KOPT-K1 (cell line): ENCODE measurements at regions not wholly inside any gene's neighbourhood (a gene's known extent, or its start where the extent isn't known, plus 50 kb on each side); places are given as distances from the start of the nearest gene placed in this dataset.

ENCODE experiments used
- H3K27ac ChIP-seq: fragments of 200-600 bp; sonication (generic); 2 replicates; pipeline ENCODE4 v1.5.1; 2016; ENCODE audit warnings: antibody characterized with exemption, mild to moderate bottlenecking, low read depth, low read length; ENCODE audit not compliant: poor library complexity, severe bottlenecking
- H3K36me3 ChIP-seq: fragments of 200-600 bp; sonication (generic); 2 replicates; pipeline ENCODE4 v1.5.1; 2017; ENCODE audit warnings: antibody characterized with exemption, mild to moderate bottlenecking, low read length, moderate library complexity; ENCODE audit not compliant: insufficient read depth
- H3K9me3 ChIP-seq: fragments of 200-600 bp; sonication (generic); 2 replicates; pipeline ENCODE4 v1.5.1; 2017; ENCODE audit warnings: antibody characterized with exemption, low read length, mild to moderate bottlenecking; ENCODE audit not compliant: insufficient read depth, poor library complexity, severe bottlenecking

DNA sequence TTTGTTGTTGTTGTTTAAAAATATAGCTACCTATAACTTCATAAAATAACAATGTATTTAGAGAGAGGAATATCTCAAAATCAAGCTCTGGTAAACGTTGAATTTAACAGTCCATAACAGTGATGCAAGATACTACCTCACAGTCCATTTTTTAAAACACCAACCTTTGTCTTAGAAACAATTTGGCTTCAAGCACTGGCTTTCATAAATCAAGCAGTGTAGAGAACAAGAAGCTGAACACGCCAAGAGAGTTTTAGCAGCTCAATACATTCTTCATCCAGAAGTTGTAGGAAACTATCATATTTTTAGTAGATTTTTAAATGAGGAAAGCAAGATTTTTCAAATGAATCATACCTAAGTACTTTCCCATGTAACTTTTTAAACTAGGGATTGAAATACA is 334.3 kb upstream of the ADAMTS5 start:
- H3K9me3 ChIP-seq = no peaks in the 10 kb centered on the region
- no peak overlapping the region for H3K27ac ChIP-seq
- no peaks in the 10 kb centered on the region for H3K36me3 ChIP-seq

DNA sequence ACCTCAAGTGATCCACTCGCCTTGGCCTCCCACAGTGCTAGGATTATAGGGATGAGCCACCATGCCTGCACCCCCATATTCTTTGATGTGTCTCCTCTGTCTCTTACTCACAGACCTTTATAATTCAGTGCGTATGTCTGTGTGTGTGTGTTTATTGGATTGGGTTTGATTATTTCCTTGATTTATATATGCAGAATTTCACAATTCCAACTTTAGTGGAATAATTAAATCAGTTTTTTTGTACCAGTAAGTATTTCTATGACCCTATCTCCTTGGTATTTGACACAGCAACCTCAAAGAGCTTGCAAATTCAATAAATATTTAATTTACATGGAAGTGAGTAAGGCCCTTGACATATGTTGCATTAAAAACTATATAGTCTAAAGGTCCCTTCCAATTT is 333.9 kb upstream of the ADAMTS5 start:
- Histone ChIP-seq H3K36me3 (no peaks in the 10 kb centered on the region), H3K9me3 (no peaks in the 10 kb centered on the region), H3K27ac (no peak overlapping the region)

DNA sequence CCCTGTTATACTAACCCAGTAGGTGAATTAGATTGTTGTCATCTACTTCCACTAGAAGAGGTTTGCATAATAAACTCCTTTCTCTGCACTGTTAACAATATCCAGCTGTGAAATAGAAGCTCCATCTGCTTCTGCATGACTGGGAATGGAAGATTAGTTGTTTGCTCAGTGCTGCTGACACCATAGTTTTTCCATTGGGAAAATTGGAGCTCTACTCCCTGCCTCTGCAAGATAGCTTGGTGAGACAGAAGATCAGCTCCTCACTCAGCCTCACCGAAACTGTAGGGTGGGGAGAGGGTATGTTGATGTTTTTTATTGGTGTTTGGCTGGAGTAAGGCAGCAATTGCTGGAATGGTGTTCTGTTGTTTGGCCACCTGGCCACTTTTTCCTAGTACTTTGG is 331.6 kb upstream of the ADAMTS5 start:
- Histone ChIP-seq H3K9me3 (no peaks in the 10 kb centered on the region), H3K27ac (no peak overlapping the region), H3K36me3 (no peaks in the 10 kb centered on the region)

DNA sequence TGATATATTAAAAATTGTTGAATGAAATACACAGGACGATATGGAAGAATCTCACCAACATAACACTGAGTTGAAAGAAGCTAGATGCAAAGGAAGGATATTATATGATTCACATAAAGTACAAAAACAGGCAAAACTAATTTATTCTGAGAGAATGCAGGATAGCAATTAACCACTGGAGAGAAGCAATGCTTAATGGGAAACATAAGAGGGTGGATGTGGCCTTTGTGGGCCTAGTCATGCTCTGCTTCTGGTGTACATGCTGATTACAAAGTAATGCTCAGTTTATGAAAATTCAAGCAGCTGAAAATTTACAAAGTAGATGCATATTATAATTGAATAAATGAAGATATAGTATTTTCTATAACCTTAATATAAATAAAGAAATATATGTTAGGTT is 326.4 kb upstream of the ADAMTS5 start:
- no peaks in the 10 kb centered on the region for H3K9me3 ChIP-seq
- no peaks in the 10 kb centered on the region for H3K36me3 ChIP-seq
- H3K27ac ChIP-seq = no peak overlapping the region

DNA sequence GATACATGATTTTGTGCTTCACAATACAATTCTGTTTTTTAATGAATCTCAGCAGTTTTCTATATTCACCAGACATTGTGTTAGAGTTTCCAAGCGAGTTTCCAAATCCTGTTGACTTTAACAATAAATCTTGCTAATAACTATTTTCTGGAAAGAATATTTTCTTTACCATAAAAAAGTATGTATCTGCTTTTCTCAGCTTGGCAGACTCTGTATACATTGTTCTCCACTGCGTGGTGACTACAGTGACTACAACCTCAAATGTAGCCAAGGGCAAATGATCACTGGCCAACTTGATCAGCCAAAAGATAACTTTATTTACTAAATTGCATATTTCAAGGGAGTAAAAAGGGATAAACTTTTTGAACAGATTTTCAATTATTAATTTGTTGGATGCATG is 325.9 kb upstream of the ADAMTS5 start:
- Histone ChIP-seq H3K36me3 (no peaks in the 10 kb centered on the region), H3K27ac (no peak overlapping the region), H3K9me3 (no peaks in the 10 kb centered on the region)

DNA sequence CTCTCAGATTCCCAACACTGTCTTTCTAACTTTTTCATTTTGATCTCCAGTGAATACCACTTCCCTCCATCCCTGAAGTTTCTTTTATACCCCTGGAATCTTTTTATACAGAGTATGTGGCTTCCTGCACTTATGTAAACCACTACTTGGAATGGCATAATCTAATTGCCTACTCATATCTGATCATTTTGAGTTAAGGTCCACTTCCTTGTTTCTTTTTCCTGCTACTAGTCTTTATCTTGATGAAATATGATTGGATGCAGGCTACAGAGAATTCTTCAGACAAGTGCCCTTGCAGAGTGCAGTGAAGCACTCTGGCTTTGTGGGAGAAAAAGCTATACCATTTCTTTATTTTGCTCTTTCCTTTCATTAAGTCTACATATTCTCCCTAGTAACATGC is 325.3 kb upstream of the ADAMTS5 start:
- H3K9me3 ChIP-seq = no peaks in the 10 kb centered on the region
- no peak overlapping the region for H3K27ac ChIP-seq
- no peaks in the 10 kb centered on the region for H3K36me3 ChIP-seq

DNA sequence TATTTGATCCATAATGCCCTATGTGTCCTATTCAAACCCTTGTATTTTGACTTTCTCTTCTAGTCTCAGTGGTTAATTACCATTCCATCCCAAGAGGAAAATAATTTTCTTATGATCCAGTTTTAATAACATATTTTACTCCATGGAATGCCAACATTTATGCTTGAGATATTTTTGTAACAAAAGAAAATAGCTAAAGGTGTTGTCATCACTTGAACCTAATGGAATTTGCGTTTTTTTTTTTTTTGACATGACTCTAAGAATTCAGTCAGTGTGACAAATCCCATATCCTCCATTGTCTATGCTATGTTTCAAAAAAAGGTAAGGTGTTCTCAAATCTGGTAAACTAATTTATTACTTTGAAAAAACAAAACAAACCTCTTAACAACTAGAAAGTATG is 324.1 kb upstream of the ADAMTS5 start:
- H3K9me3 ChIP-seq = no peaks in the 10 kb centered on the region
- no peaks in the 10 kb centered on the region for H3K36me3 ChIP-seq
- no peak overlapping the region for H3K27ac ChIP-seq

DNA sequence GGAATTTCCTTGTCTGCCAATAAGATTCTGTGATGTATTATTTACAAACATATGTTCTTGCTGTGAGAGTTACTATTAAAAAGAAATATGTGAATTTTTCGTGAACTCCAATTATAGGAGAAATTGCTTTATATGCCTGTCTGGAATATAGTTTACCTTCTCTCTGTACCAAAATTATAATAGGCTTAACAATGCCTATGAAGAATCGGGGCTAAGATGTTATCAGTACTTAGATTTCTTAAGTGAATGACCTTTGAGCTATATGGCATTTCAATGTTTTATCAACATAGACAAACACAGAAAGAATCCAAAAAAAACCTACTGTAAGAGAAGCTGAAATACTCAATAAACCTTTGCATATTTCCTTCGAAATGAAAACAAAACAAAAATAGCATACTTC is 323.1 kb upstream of the ADAMTS5 start:
- H3K9me3 ChIP-seq = no peaks in the 10 kb centered on the region
- H3K27ac ChIP-seq = no peak overlapping the region
- H3K36me3 ChIP-seq = no peaks in the 10 kb centered on the region

DNA sequence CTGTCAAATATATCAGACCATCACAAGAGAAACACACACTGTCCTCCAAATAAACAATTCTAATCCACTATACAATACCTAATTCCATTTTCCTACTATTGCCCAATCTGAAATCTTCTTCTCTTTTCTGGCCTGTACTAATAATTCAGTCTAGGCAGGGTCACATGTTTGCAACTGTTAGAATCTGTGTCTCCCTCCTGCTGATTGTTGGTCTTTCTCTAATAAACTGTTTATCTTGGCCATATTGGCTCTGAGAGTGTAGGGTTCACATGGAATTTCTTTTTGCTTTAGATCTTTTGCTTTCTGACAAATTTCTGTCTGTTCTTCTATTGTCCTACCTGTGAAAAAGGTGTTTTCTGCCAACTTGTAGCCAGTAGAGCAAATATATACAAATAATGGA is 319.9 kb upstream of the ADAMTS5 start:
- no peak overlapping the region for H3K27ac ChIP-seq
- H3K9me3 ChIP-seq = no peaks in the 10 kb centered on the region
- no peaks in the 10 kb centered on the region for H3K36me3 ChIP-seq

DNA sequence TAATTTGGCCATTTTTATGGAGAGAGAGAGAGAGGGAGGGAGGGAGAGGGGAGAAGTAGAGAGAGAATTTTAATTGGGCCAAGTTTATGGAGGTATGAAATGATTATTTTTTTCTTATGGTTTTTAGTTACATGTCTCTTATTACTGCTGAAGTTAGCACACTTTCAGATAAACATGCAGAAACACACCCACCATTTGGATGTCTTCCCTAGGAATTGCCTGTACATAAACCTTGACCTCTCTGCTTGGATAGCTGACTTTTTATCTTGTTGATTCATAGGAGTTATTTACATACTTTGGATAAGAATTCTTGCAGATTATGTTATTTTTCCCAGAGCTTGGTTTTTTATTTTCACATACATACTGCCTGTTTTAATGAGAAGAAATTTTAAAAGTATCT is 310.2 kb upstream of the ADAMTS5 start:
- H3K27ac ChIP-seq = no peak overlapping the region

DNA sequence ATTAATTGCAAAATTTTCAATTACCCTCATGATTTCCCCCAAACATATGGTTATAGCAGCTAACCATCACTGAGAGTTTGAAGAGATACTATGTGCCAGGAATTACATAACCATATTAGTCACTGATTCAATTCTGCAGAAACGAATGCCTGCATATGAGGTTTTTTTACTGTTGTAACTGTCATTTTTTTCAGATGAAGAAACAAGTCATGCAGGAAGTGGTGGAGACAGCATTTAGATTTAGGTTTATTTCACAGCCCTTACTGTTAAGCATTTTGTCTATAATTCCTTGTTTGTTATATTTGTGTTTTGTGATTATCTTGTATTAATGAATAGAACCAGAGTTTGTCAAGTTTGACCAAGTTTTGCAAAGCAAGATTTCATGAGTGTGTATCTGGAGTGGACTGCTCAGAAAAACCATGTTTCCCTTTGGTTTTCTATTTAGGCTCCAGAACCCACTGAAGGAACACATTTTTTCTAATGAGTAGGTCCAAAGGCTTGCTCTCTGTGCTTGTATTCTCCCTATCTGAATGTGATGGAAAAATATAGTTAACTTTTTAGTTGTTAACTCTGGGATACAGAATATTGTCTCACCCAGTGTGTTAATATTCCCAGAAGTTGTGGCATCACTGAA is 308.5 kb upstream of the ADAMTS5 start:
- no peaks in the 10 kb centered on the region for H3K36me3 ChIP-seq
- no peaks in the 10 kb centered on the region for H3K9me3 ChIP-seq
- peak overlapping the region; percentile 67 for H3K27ac ChIP-seq

More for the DNA sequence above, 310.2 kb upstream of the ADAMTS5 start:
- no peaks in the 10 kb centered on the region for H3K36me3 ChIP-seq
- H3K9me3 ChIP-seq = no peaks in the 10 kb centered on the region

DNA sequence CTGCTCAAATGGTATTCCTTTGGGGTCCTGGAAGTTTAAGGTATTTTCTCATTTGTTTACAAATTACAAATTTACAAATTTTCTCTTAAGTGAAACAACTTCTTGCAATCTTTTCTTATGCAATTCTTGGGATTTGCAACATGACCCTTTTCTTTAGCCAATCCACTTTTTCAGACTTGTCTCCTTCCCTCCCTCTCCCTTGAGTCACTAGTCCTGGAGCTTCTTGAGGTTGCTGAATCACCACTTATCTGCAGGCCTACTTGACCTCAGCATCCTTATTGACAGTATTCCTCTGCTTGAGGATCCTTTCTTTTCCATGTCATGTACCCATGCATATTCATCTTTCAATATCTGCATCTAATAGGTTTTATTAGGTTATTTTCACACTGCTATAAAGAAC is 302.8 kb upstream of the ADAMTS5 start:
- no peaks in the 10 kb centered on the region for H3K36me3 ChIP-seq
- no peaks in the 10 kb centered on the region for H3K9me3 ChIP-seq
- no peak overlapping the region for H3K27ac ChIP-seq

DNA sequence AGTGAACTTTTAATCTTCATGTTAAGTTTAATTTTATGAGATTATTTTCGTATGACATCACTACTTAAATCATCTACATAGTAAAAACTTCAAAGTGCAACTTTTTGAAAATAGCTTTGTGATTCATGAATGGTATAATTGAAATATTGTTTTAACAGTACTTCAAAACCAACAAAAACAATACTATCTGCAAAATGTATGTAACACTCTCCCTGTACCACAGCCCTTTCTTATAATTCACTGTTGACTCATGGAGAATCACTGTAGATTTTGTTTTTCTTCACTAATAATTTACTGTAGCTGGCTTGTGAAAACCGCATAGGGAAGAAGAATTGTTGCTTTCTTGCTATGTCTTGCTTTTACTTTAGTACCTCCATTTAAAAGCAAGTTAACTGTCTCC is 301.4 kb upstream of the ADAMTS5 start:
- H3K36me3 ChIP-seq = no peaks in the 10 kb centered on the region
- no peaks in the 10 kb centered on the region for H3K9me3 ChIP-seq
- H3K27ac ChIP-seq = no peak overlapping the region

DNA sequence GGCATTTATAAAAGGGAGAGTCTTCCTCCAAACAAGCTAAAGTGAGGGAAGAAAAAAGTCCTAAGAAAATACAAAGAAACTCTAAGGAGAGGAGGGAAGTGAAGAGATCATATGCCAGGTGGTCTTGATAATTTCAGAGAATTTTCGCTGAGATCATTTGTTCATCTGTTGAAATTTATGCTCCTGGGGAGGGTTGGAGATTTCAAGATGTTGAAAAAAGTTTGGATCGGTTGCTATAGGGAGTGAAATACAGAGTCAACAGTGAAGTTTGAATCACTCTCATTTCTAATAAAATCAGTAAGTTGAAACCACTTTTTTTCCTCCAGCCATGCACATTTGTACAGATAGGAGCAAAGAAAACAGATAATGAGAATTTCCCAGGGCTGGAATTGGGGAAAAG is 299.1 kb upstream of the ADAMTS5 start:
- H3K36me3 ChIP-seq = no peaks in the 10 kb centered on the region
- no peaks in the 10 kb centered on the region for H3K9me3 ChIP-seq
- H3K27ac ChIP-seq = peak overlapping the region; percentile 9

DNA sequence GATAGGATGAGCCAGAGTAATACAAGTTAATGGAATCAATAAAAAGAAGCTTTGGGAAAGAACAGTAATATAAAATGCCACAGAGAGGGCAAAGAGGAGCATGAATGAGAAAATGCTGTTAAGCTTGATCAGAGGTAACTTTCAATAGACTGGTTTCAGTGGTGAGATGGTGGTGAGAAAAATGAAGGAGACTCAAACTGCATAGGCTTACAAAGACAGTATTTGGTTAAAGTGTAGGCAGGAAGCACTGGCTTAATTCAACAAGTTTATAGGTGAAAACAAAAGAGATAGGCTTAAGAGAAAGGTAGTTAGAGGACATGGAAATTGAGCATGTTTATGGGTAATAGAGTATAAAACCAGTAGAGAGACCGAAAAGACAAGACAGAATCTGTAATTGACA is 298.6 kb upstream of the ADAMTS5 start:
- no peaks in the 10 kb centered on the region for H3K9me3 ChIP-seq
- no peaks in the 10 kb centered on the region for H3K36me3 ChIP-seq
- H3K27ac ChIP-seq = no peak overlapping the region

DNA sequence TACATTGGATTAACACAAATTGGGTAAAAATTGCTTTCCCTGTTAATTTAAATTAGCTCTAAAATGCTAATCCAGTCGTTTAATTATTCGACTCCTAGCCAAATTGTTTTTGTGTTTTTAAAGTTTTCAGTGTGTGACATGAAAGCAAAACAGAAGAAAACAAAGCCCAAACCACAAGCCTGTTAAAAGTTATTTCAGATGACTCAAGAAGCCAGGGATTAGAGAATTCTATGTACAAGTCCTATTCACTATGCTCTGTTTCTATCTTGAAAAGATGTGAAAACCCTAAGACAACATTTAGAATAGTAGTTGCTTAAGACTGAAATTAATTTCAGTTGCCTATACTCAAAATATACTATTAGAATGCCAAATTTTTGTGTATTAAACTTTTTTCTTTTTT is 294.8 kb upstream of the ADAMTS5 start:
- no peaks in the 10 kb centered on the region for H3K9me3 ChIP-seq

DNA sequence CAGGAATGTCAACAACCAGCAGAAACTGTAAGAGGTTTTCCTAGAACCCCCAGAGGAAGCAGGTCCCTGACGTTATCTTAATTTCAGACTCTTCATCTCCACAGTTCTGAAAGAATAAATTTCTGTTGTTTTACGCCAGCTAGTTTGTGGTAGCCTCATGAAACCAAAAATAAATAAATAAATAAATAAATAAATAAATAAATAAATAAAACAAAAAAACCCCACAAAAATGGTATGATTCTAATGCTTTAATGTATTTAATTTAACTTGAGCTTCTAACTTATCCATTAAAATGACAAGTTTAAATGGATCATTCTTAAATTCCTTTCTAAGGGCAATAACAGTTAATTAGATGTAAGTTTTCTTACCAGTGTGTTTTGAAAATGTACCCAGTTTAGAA is 293.8 kb upstream of the ADAMTS5 start:
- no peaks in the 10 kb centered on the region for H3K36me3 ChIP-seq
- no peaks in the 10 kb centered on the region for H3K9me3 ChIP-seq
- no peak overlapping the region for H3K27ac ChIP-seq

More for the DNA sequence above, 294.8 kb upstream of the ADAMTS5 start:
- Histone ChIP-seq H3K27ac (no peak overlapping the region), H3K36me3 (no peaks in the 10 kb centered on the region)
